NCI-H69 (cell line): ENCODE measurements at regions not wholly inside any gene's neighbourhood (a gene's known extent, or its start where the extent isn't known, plus 50 kb on each side); places are given as distances from the start of the nearest gene placed in this dataset.
"Not testable (repeated sequence)": the region's sequence is repeated elsewhere in the genome, so short reads cannot be mapped to it uniquely, and the experiment has no call there.

Source experiments
- DNase-seq: peaks from one replicate; lab custom pipeline; 2025; lab: John Stamatoyannopoulos, UW

DNA sequence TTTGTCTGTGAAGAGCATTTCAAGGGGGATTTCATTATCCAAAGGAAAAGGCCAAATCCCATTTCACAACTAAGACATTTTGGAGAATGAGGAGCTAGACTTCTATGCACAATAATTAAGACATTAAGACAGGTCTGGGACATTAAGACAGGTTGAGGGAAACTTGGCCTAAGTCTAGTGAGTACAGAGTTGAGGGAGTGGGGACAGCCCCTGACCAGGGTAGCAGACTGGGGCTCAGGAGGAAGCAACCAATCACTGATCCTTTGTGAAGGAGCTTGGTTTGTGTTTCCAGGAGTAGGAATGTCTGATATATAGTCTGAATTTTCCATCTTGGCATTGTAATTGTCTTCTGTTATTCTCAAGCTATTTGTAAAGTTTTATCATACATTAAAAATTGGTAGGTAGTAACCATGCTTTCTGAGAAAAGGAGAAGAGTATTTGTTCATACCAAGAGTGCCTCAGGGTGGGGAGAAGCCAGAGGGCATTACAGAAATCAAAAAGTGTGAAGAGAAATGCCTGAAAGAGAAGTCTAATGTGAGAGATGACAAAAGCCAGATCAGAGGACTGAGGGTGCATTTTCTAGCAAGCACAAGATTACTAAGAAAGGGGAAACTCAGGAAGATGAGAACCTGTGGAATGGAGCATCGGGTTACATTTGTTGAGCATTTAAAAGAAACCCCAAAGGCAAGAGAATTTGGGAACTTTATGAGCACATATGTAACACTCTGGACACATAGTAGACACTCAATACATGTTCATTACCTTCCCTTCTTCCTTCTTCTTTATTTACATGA, 189.3 kb upstream of the PIK3R1 start:
- no peak for DNase-seq

DNA sequence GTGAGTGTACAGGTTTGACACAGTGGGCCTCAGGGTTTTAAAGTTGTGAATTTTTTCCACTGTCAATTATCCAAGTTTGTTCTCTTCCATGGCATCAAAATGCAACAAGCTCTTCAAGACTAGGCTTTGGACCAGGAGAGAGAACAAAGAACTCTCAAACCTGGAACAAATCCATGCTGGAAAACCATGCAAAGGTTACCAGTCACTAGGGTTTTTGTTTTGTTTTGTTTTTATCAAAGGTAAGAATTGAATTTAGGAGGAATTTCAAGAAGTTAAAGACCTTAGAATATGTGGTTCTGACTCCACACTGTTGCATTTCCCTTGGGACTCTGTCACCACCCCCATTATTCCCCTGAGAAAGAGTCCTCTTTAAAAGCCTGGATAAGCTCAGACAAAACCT, 191.1 kb upstream of the PIK3R1 start:
- no peak for DNase-seq

DNA sequence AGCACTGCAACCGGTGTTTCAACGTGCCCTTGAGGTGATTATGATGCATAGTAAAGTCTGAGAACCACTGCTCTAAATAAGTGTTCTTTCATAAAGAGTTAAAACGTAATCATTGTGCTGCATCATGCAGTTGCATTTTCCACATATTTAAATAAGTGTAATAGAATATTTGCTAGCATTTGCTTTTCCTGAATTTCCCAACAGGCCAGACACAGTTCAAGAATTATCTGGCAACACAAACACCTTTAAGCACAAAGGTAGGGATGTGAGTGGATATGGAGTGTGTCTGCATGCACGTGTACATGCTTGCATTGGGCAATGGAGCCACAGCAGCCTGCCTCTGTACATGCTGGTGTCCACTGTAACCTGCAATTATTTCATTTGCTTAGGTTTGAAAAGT, 193.6 kb upstream of the PIK3R1 start:
- DNase-seq: peak; percentile 56

DNA sequence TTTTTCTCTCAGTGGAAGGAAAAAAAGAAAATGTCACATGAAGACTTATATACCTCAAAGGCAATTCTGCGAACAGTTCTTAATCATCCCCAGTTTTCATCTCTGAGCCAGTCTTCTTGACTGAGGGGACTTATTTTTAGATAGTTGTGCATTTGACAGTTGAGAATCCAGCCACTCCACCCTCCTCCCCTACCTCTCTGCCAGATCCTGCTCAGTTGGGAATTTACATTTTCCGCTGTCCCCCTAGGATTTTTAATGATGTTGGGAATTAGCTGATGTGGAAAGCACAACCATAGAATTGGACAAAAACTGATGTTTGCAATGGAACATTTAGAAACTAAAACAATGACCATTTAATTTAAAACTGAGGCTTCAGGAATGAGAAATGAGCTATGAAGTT, 194.3 kb upstream of the PIK3R1 start:
- DNase-seq: no peak

DNA sequence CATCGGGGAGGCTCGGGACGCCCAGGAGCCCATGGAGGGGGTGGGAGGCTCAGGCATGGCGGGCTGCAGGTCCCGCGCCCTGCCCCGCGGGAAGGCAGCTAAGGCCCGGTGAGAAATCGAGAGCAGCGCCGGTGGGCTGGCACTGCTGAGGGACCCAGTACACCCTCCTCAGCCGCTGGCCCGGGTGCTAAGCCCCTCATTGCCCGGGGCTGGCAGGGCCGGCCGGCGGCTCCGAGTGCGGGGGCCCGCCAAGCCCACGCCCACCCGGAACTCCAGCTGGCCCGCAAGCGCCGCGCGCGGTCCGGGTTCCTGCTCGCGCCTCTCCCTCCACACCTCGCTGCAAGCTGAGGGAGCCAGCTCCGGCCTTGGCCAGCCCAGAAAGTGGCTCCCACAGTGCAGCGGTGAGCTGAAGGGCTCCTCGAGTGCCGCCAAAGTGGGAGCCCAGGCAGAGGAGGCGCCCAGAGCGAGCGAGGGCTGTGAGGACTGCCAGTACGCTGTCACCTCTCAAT, 195.0 kb upstream of the PIK3R1 start:
- not testable (repeated sequence) for DNase-seq

DNA sequence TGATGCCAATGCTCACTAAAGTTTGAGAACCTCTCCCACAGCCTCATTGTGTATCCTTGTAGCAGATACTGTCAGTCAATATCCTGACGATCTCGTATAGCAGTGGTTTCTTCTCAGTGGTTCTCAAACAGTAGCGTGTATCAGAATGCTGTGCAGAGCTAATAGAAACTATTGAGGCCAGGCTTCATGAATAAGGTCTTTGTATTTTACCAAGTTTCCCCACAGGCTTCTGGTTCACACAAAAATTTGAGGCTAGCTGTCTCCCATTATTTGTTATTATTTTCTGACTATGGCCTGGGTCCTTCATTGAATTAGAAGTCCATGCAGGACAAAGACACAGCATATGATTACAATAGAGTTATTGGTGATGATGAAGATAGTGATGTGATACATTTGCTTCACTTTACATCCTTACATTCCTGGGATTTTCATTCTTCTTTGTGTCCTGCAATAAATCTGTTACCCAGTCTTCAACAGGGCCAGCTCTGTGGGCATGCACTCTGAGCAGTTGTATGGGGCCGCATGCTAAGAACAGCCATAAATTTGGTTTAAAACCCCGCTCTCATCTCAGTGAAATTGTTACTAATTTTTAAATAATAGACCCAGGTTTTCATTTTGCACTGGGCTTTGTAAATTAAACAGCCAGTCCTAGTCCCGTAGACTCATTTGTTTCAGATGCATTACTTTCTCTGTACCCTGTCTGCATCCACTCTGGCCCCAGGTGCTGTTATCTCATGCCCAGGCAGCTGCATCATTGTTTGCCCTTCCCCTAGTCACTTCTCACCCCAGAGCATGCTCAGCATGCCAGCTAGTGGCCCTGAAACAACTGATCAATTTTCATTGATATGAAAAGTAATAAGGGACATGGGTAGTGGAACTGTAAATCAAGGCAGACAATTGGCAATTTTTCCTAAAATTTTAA, 199.9 kb upstream of the PIK3R1 start:
- peak; percentile 41 for DNase-seq

DNA sequence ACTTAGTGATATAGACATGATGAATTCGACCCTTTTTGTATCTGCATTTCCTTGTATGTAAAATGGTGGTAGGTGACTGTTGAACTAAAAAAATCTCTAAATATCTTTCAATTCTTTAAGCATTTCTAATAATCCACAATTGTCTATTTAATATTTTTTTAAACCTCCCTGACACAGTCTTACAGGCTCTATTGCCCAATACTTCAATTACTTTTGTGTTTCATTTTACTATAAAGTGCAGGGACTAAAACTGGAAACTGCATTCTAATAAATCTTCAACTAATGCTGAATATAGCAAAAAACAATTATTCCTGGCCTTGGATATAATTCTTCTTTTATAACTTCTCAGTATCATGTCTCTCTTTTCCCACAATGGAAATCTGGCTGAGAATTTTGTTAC, 202.7 kb upstream of the PIK3R1 start:
- DNase-seq: no peak

DNA sequence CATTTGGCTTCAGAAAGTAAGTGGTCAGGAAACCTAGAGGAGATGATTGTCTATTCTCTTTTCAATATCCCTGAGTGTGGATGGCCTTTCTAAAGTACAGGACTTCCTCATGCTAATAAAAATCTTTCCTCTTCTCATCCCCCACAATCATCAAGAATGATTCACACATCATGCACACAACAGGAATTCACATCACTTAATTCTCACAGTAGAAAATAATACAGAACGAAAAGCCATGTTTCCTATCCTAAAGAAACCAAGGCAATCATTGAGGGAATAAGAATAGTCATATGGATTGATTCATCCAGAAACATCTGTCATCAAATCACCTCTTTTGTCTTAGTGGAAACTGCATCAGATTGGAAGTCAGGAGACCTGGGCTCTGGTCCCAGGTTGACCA, 203.1 kb upstream of the PIK3R1 start:
- no peak for DNase-seq

DNA sequence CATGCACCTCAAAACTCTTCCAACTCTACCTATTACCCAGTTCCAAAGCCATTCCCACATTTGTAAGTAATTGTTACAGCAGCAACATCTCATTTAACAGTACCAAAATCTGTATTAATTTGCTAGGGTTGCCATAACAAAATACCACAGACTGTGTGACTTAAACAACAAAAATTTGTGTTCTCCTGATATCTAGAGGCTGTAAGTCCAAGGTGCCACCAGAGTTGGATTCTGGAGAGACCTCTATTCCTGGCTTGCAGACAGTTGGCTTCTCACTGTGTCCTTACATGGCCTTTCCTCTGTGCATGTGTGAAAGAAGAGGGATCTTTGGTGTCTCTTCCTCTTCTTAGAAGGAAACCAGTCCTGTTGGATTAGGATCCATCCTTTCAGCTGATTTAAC, 203.8 kb upstream of the PIK3R1 start:
- no peak for DNase-seq

DNA sequence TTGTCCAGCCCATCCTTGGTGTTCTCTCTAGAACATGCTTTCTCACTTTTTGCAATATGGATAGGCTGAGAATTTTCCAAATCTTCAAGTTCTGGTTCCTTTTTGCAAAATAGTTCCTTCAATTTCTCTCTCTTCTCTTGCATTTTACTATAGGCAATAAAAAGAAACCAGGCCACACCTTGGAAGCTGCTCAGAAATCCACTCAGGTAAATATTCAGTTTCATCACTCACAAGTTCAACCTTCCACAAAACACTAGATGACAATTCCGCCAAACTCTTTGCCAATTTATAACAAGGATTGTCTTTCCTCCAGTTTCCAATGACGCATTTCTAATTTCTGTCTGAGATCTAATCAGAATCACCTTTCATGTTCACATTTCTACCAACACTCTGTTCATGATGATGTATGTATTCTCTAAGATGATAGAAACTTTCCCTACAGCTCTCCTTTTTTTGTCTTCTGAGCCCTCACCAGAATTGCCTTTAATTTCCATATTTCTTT, 204.2 kb upstream of the PIK3R1 start:
- no peak for DNase-seq

DNA sequence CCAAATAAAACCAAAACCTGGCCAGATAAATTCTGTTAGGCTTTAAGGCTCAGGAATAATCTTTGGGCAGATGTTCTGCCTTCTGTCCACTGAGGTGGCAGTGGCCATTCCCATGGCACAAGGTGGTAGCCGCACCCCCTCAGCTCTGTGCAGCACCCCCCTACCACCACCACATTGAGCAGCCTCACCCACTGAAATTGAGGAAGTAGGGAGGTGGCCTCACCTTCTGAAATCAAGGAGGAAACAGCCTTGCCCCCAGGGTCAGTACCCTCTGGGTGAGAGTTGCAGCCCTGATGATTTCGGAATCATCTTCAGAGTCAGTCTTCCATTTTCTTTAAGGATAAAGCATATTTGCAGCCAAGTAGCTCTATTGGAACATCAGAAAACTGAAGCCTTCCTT, 204.8 kb upstream of the PIK3R1 start:
- DNase-seq: no peak

DNA sequence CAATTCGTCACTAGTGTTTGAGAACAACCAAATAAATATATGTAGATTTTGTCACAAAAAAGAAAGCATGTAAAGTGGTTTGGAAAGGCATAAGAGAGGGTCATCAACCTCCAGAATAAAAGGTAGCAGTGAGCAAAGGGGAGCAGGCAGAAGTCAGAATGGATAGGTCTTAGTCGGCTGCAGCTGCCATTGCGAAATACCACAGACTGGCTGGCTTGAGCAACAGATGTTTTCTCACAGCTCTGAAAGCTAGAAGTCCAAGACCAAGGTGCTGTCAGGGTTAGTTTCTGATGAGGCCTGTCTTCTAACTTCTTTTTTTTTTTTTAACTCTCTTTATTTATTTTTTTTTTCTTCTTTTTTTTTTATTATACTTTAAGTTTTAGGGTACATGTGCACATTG, 208.1 kb upstream of the PIK3R1 start:
- peak; percentile 22 for DNase-seq

DNA sequence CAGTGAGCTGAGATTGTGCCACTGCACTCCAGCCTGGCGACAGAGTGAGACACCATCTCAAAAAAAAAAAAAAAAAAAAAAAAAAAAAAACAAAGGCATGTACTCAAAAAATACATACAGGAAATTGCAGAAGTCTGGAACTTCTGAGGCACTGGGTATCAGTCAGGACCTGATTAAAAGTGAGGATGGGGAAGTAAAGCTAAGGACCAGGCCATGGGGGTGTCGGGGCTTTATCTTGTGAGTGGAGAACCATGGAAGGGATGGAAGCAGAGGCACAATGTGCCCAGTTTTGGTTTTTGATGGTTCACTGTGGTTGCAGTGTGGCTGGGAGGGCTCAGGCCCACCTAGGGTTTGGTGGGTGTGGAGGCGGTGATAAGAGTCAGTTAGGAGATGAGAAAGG, 212.7 kb upstream of the PIK3R1 start:
- DNase-seq: no peak

DNA sequence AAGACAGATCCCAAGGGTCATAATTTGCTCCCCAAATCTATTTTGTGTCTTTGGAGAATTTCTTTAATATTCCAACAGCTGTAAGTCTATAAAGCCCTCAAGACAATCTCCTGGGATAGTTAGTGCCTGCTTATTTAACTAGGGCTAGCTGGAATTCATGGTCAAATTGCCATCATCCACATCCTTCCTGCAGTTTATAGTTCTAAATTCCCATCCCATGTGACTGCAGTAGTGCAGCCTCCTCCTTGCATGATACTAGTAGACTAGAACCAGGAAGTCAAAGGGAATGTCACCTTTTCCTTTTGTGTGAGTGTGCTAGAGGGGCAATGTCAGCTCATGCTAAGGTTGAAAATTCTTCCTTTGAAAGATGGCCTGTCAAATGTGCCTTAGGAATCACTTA, 214.8 kb upstream of the PIK3R1 start:
- no peak for DNase-seq

DNA sequence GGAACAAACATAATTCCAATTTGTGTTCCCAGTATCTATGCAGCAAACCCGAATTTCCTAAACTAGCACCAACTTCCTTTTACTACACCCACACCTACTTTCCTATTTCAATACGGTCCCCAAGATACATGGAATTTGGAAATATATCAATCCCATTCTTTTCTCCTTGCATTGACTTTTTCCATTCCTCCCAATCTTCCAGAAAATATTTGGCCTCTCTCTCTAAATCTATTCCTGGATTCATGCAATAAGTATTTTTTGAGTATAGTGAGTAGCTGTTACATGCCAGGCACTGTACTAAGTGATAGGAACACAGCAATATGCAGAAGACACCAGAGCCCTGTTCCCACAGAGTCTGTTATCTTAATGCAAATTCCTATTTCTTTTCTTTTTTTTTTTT, 216.2 kb upstream of the PIK3R1 start:
- no peak for DNase-seq

DNA sequence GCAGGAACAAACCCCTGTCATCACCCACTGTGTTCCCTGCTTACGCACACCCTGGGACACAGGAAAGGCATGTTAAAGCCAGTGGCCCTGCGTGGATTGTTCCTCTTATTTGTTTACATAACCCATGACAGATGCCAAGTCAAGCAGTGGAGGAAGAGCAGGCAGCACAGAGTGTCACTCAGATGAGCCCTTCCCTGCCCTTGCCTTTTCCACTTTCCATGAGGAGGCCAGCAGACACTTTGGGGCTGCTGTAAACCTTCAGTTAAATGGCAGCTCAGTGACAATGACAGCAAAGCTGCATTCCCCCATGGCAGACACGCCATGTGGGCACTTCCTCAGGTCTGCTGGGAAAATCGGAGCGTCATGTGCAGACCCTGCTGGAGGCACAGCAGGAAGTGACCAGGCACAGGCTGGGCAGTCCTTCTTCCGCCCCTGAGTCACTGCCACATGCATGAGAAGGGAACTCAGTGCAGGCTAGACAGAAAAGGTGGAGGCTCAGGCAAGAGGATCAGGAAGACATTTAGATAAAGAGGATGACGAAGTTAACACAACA, 216.8 kb upstream of the PIK3R1 start:
- peak; percentile 76 for DNase-seq

DNA sequence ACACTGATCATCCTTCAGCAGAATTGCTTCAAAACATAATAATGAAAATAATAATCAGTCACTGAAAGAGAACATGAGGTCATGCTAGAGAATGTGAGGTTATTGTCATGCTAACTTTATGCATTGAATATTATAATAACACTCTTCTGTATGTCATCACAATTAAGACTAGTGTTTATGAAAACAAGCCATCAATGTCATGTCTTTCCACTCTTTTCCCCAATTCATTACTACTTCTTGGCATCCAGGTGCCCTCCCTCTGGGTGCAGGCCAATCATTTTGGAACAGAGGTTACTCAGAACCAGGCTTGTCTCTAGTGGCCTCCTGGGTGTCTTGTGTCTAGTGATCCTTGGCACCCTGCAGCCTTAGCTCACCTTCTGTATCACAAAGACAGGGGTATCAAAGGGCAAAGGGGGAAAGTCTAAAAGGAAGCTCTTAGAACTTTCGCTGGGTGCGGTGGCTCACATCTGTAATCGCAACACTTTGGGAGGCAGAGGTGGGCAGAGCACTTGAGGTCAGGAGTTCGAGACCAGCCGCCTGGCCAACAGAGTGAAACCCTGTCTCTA, 217.6 kb upstream of the PIK3R1 start:
- no peak for DNase-seq

DNA sequence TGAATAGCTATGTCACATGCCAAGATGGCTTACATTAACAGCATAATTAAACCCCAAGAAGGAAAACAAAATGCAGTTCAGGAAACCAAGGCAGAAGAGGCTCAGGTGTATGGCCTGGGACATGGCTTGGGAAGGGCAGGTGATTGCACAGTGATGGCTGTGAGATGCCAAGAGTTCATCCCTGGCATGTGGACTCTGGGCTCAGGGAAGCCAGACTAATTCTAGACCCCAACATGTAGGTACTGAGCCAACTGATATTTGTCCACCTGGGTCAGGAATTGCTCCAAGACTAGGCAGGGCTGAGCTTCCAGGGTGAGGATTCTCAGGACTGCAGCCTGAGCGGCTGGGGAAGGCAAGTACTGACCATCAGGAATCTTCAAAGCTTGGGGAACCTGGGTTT, 218.4 kb upstream of the PIK3R1 start:
- no peak for DNase-seq

DNA sequence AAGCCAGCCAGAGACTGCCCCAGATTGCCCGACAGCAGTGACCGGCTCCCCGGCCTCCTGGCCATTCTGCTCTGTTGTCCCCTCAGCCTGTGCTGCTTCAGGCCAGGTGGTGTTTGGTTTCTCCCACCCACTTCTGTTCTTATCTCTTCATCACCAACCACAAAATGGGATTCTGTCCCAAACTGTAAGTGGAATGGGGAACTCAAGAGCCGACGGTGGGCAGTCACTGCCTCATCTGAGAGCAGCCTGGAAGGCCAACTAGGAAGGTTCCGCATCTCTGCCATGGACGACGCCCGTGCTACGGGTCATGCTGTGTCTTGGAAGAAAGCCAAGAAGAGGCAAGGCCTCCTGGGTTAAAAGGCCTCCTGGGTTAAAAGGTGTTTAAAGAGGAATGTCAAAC, 219.0 kb upstream of the PIK3R1 start:
- peak; percentile 78 for DNase-seq

DNA sequence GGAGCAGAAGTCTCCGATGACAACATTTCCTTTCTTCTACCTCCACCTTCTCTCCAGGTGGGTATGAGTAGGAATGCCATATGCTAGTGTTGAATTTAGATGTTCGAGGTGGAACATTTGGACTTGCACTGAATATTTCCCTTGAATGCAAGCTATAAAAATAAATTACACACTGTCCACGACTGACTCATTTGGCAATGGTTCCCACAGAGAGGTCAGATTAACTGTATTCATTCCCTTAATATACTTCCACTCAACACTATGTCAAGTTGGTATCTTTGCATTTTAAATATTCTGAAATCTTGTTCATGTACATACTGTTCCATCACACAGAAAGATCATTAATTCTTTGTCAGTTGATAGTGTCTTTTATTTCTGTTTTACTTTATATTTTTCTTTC, 222.6 kb upstream of the PIK3R1 start:
- DNase-seq: peak; percentile 97

DNA sequence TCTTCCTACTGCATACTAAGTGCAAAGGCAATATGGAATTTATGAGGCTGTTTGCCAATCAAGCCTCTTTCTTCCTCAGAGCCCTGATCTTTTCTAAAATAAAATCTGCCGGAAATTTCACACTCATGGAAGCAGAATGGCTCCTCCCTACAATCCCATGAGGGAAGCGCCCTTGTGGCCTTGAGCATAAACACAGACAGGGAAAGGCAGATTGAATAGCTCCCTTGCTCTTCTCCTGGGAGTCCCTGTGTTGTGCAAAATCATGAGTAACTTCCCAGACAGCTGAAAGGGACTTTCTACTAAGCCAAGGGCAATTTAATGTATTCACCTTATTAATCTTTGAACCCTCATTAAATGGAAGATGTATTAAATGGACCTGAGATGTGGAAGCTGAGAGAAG, 226.1 kb upstream of the PIK3R1 start:
- DNase-seq: peak; percentile 58

DNA sequence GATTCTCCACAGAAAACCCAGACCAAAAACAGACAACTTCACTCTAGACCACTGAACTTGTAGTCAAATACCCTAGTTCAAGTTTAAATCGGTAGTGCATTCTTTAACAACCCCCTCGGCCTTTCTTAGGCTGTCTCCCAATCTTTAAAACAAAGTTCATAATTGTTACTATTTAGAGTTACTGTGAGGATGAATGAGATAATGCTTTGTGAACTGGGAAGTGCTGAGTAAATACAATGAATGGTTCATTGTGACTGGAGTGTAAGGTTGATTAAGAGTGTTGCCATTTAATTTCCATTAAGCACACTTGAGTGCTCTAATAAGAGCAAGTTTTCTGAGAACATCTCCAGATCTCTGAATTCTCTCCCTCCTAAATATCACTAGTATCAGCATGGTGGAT, 228.8 kb upstream of the PIK3R1 start:
- no peak for DNase-seq
